ENCODE measurements at regions not wholly inside any gene's neighbourhood (a gene's known extent, or its start where the extent isn't known, plus 50 kb on each side); places are given as distances from the start of the nearest gene placed in this dataset.
"Not testable (repeated sequence)": the region's sequence is repeated elsewhere in the genome, so short reads cannot be mapped to it uniquely, and the experiment has no call there.

DNA sequence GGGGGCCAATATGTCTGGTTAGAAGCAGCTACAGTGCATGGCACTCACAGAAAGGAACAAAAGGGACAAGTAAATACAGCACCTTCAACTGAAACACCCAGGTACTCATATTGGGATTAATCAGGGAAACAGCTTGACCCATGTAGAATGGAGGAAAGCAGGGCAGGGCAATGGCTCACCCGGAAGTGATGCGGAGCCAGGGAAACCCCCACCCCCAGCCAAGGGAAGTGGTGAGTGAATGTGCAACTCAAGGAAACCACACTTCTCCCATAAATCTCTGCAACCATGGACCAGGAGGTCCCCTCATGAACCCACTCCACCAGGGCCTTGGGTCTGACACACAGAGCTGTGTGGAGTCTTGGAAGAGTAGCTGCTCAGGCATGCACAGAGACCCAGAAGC lies 117.1 kb downstream of the MTHFS start:
- H3K4me1 ChIP-seq, result no peaks in the 10 kb centered on the region
- intact Hi-C loops (cut with DNase I; ENCODE audit: low total_unique reads), result no loop called here
- WGBS, 2 donors (ENCODE audit: low coverage in 1 of 2), result 80 to 100% methylated on average over 2 of the region's 2 CpGs
- in situ Hi-C loops (cut with MboI; ENCODE audit: low pct_ligation_motif_present in 1 of 4, low pct_unique_long_range_greater_than_20kb in 1 of 4, low sequenced_read_pairs in 3 of 4), result no loop called here
- H3K27me3 ChIP-seq, result no peaks in the 10 kb centered on the region
- H3K36me3 ChIP-seq, result no peaks in the 10 kb centered on the region
- DNase-seq, result no peak
- H3K4me3 ChIP-seq, result no peak overlapping the region
- H3K27ac ChIP-seq, result no peak overlapping the region
- H3K9me3 ChIP-seq, result peaks cover 0 to 5% of the 10 kb centered on the region in 2 donors
- TF ChIP-seq, protein P1, sequence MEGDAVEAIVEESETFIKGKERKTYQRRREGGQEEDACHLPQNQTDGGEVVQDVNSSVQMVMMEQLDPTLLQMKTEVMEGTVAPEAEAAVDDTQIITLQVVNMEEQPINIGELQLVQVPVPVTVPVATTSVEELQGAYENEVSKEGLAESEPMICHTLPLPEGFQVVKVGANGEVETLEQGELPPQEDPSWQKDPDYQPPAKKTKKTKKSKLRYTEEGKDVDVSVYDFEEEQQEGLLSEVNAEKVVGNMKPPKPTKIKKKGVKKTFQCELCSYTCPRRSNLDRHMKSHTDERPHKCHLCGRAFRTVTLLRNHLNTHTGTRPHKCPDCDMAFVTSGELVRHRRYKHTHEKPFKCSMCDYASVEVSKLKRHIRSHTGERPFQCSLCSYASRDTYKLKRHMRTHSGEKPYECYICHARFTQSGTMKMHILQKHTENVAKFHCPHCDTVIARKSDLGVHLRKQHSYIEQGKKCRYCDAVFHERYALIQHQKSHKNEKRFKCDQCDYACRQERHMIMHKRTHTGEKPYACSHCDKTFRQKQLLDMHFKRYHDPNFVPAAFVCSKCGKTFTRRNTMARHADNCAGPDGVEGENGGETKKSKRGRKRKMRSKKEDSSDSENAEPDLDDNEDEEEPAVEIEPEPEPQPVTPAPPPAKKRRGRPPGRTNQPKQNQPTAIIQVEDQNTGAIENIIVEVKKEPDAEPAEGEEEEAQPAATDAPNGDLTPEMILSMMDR (IDR thresholded peaks at IDR 0.05), result no peak
- TF ChIP-seq POLR2AphosphoS5 (IDR thresholded peaks at IDR 0.05) (no peak), POLR2A (IDR thresholded peaks at IDR 0.05) (no peak), EP300 (IDR thresholded peaks at IDR 0.05; ENCODE audit: low read depth) (no peak)

DNA sequence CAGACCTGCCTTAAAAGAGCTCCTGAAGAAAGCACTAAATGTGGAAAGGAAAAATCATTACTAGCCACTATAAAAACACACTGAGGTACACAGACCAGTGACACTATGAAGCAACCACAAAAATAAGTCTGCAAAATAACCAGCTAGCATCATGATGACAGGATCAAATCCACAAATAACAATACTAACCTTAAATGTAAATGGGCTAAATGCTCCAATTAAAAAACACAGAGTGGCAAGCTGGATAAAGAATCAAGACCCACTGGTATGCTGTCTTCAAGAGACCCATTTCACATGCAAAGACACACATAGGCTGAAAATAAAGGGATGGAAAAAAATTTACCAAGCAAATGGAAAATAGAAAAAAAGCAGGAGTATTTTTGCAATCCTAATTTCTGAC lies 114.5 kb downstream of the MTHFS start:
- H3K4me3 ChIP-seq; H3K27me3 ChIP-seq; intact Hi-C loops (cut with DNase I; ENCODE audit: low total_unique reads); in situ Hi-C loops (cut with MboI; ENCODE audit: low pct_ligation_motif_present in 1 of 4, low pct_unique_long_range_greater_than_20kb in 1 of 4, low sequenced_read_pairs in 3 of 4); H3K9me3 ChIP-seq; H3K27ac ChIP-seq; H3K4me1 ChIP-seq; DNase-seq; H3K36me3 ChIP-seq: not testable (repeated sequence)

Small RNA genes lying in the stretch of these regions (small RNA-seq; reads per million reads assigned to genes)
- gene AC026826.2, result 0 reads per million in 4 donors
- gene AC026826.3, result 0 reads per million in 4 donors
